ENCODE measurements at regions not wholly inside any gene's neighbourhood (a gene's known extent, or its start where the extent isn't known, plus 50 kb on each side); places are given as distances from the start of the nearest gene placed in this dataset.
"Not testable (repeated sequence)": the region's sequence is repeated elsewhere in the genome, so short reads cannot be mapped to it uniquely, and the experiment has no call there.

GRCh38 chr6:147651-148050, 144.6 kb upstream of the DUSP22 start:
- not testable (repeated sequence) for H3K4me3 ChIP-seq (ENCODE audit: low read length in 2 of 2); H3K79me1 ChIP-seq (ENCODE audit: low read depth, low read length); H4K8ac ChIP-seq (ENCODE audit: low read depth, low read length); H4K91ac ChIP-seq (ENCODE audit: low read depth, low read length, poor library complexity); H2BK15ac ChIP-seq (ENCODE audit: low read length); H3K9me3 ChIP-seq (replicated peaks in 1 of 2; ENCODE audit: control insufficient read depth in 2 of 2, insufficient read depth in 1 of 2, low read depth in 1 of 2, low read length in 2 of 2); H2BK12ac ChIP-seq (ENCODE audit: low read length); H2AK5ac ChIP-seq (ENCODE audit: low read depth, low read length); H3K4me2 ChIP-seq (ENCODE audit: insufficient read depth, low read length, poor library complexity, severe bottlenecking); H3K9ac ChIP-seq (ENCODE audit: low read depth, low read length, poor library complexity); H3K36me3 ChIP-seq (replicated peaks in 1 of 2; ENCODE audit: control insufficient read depth in 2 of 2, insufficient read depth in 2 of 2, low read length in 2 of 2); H3K23ac ChIP-seq (ENCODE audit: low read depth, low read length, poor library complexity); H3K4me1 ChIP-seq (ENCODE audit: control insufficient read depth in 2 of 2, insufficient read depth in 1 of 2, low read depth in 1 of 2, low read length in 2 of 2); H3K27ac ChIP-seq (replicated peaks; ENCODE audit: low read length); DNase-seq (ENCODE audit: low spot score); H3K18ac ChIP-seq (ENCODE audit: low read length); H3K14ac ChIP-seq (ENCODE audit: low read length); H2BK120ac ChIP-seq (ENCODE audit: low read depth, low read length); H3K27me3 ChIP-seq (ENCODE audit: control insufficient read depth in 3 of 3, insufficient read depth in 3 of 3, low read depth in 1 of 3, low read length in 3 of 3); H2BK5ac ChIP-seq (ENCODE audit: low read length); H3K4ac ChIP-seq (ENCODE audit: low read length); H2AFZ ChIP-seq (ENCODE audit: low read length)
- 100% methylated on average over 2 of the region's 5 CpGs; no CpG with 5 or more reads in 1 of the 2 donors for WGBS, 2 donors (ENCODE audit: extremely low coverage in 2 of 2, insufficient read length in 2 of 2, insufficient replicate concordance in 1 of 2)

- H2BK5ac ChIP-seq (ENCODE audit: low read length); H3K9ac ChIP-seq (ENCODE audit: low read depth, low read length, poor library complexity); H3K14ac ChIP-seq (ENCODE audit: low read length); H2AFZ ChIP-seq (ENCODE audit: low read length); H3K23ac ChIP-seq (ENCODE audit: low read depth, low read length, poor library complexity); H3K79me1 ChIP-seq (ENCODE audit: low read depth, low read length); DNase-seq (ENCODE audit: low spot score); H3K9me3 ChIP-seq (replicated peaks in 1 of 2; ENCODE audit: control insufficient read depth in 2 of 2, insufficient read depth in 1 of 2, low read depth in 1 of 2, low read length in 2 of 2); H2AK5ac ChIP-seq (ENCODE audit: low read depth, low read length); H3K18ac ChIP-seq (ENCODE audit: low read length); H2BK15ac ChIP-seq (ENCODE audit: low read length); H3K4ac ChIP-seq (ENCODE audit: low read length); H3K36me3 ChIP-seq (replicated peaks in 1 of 2; ENCODE audit: control insufficient read depth in 2 of 2, insufficient read depth in 2 of 2, low read length in 2 of 2); H3K4me3 ChIP-seq (ENCODE audit: low read length in 2 of 2); H2BK12ac ChIP-seq (ENCODE audit: low read length); H2BK120ac ChIP-seq (ENCODE audit: low read depth, low read length); H3K4me1 ChIP-seq (ENCODE audit: control insufficient read depth in 2 of 2, insufficient read depth in 1 of 2, low read depth in 1 of 2, low read length in 2 of 2); H4K91ac ChIP-seq (ENCODE audit: low read depth, low read length, poor library complexity); H4K8ac ChIP-seq (ENCODE audit: low read depth, low read length); H3K27ac ChIP-seq (replicated peaks; ENCODE audit: low read length); H3K27me3 ChIP-seq (ENCODE audit: control insufficient read depth in 3 of 3, insufficient read depth in 3 of 3, low read depth in 1 of 3, low read length in 3 of 3); H3K4me2 ChIP-seq (ENCODE audit: insufficient read depth, low read length, poor library complexity, severe bottlenecking): not testable (repeated sequence)
- no CpG with 5 or more reads among the region's 61 CpGs for WGBS, 2 donors (ENCODE audit: extremely low coverage in 2 of 2, insufficient read length in 2 of 2, insufficient replicate concordance in 1 of 2)
These were observed 144.0 kb upstream of the DUSP22 start for GRCh38 chr6:148051-148984.

- not testable (repeated sequence) for H2BK120ac ChIP-seq (ENCODE audit: low read depth, low read length); H4K91ac ChIP-seq (ENCODE audit: low read depth, low read length, poor library complexity); H3K14ac ChIP-seq (ENCODE audit: low read length); H2BK12ac ChIP-seq (ENCODE audit: low read length); H4K8ac ChIP-seq (ENCODE audit: low read depth, low read length); DNase-seq (ENCODE audit: low spot score); H3K9me3 ChIP-seq (replicated peaks in 1 of 2; ENCODE audit: control insufficient read depth in 2 of 2, insufficient read depth in 1 of 2, low read depth in 1 of 2, low read length in 2 of 2); H3K4me2 ChIP-seq (ENCODE audit: insufficient read depth, low read length, poor library complexity, severe bottlenecking); H3K4ac ChIP-seq (ENCODE audit: low read length); H3K9ac ChIP-seq (ENCODE audit: low read depth, low read length, poor library complexity); H2BK15ac ChIP-seq (ENCODE audit: low read length); H3K18ac ChIP-seq (ENCODE audit: low read length); H3K36me3 ChIP-seq (replicated peaks in 1 of 2; ENCODE audit: control insufficient read depth in 2 of 2, insufficient read depth in 2 of 2, low read length in 2 of 2); H2BK5ac ChIP-seq (ENCODE audit: low read length); H2AFZ ChIP-seq (ENCODE audit: low read length); H2AK5ac ChIP-seq (ENCODE audit: low read depth, low read length); H3K79me1 ChIP-seq (ENCODE audit: low read depth, low read length); H3K4me3 ChIP-seq (ENCODE audit: low read length in 2 of 2); H3K23ac ChIP-seq (ENCODE audit: low read depth, low read length, poor library complexity); H3K27ac ChIP-seq (replicated peaks; ENCODE audit: low read length); H3K27me3 ChIP-seq (ENCODE audit: control insufficient read depth in 3 of 3, insufficient read depth in 3 of 3, low read depth in 1 of 3, low read length in 3 of 3); H3K4me1 ChIP-seq (ENCODE audit: control insufficient read depth in 2 of 2, insufficient read depth in 1 of 2, low read depth in 1 of 2, low read length in 2 of 2)
- WGBS, 2 donors (ENCODE audit: extremely low coverage in 2 of 2, insufficient read length in 2 of 2, insufficient replicate concordance in 1 of 2), result no CpG with 5 or more reads among the region's 1 CpG
These were observed 142.1 kb upstream of the DUSP22 start for GRCh38 chr6:150147-150546.

- not testable (repeated sequence) for H3K36me3 ChIP-seq (replicated peaks in 1 of 2; ENCODE audit: control insufficient read depth in 2 of 2, insufficient read depth in 2 of 2, low read length in 2 of 2); H3K4me1 ChIP-seq (ENCODE audit: control insufficient read depth in 2 of 2, insufficient read depth in 1 of 2, low read depth in 1 of 2, low read length in 2 of 2); H2BK120ac ChIP-seq (ENCODE audit: low read depth, low read length); H4K8ac ChIP-seq (ENCODE audit: low read depth, low read length); H3K79me1 ChIP-seq (ENCODE audit: low read depth, low read length); H3K4ac ChIP-seq (ENCODE audit: low read length); H2BK12ac ChIP-seq (ENCODE audit: low read length); H3K9ac ChIP-seq (ENCODE audit: low read depth, low read length, poor library complexity); H3K18ac ChIP-seq (ENCODE audit: low read length); H3K23ac ChIP-seq (ENCODE audit: low read depth, low read length, poor library complexity); H2AFZ ChIP-seq (ENCODE audit: low read length); H2AK5ac ChIP-seq (ENCODE audit: low read depth, low read length); H4K91ac ChIP-seq (ENCODE audit: low read depth, low read length, poor library complexity); H2BK5ac ChIP-seq (ENCODE audit: low read length); H3K27me3 ChIP-seq (ENCODE audit: control insufficient read depth in 3 of 3, insufficient read depth in 3 of 3, low read depth in 1 of 3, low read length in 3 of 3); H3K14ac ChIP-seq (ENCODE audit: low read length); H3K4me3 ChIP-seq (ENCODE audit: low read length in 2 of 2); H2BK15ac ChIP-seq (ENCODE audit: low read length); H3K27ac ChIP-seq (replicated peaks; ENCODE audit: low read length); H3K9me3 ChIP-seq (replicated peaks in 1 of 2; ENCODE audit: control insufficient read depth in 2 of 2, insufficient read depth in 1 of 2, low read depth in 1 of 2, low read length in 2 of 2); DNase-seq (ENCODE audit: low spot score); H3K4me2 ChIP-seq (ENCODE audit: insufficient read depth, low read length, poor library complexity, severe bottlenecking)
- WGBS, 2 donors (ENCODE audit: extremely low coverage in 2 of 2, insufficient read length in 2 of 2, insufficient replicate concordance in 1 of 2), result no CpG with 5 or more reads among the region's 3 CpGs
These were observed 139.9 kb upstream of the DUSP22 start for GRCh38 chr6:152436-152835.
